BJ (cell line): ENCODE measurements at regions not wholly inside any gene's neighbourhood (a gene's known extent, or its start where the extent isn't known, plus 50 kb on each side); places are given as distances from the start of the nearest gene placed in this dataset.
"Not testable (repeated sequence)": the region's sequence is repeated elsewhere in the genome, so short reads cannot be mapped to it uniquely, and the experiment has no call there.

Source experiments
- CTCF ChIA-PET: fragments of 350-600 bp; formaldehyde crosslinking; extraction: SDS; loops from one replicate; lab custom pipeline; 2021; ENCODE audit warnings: antibody characterized with exemption, inconsistent platforms; lab: Yijun Ruan, JAX
- POLR2A ChIA-PET: fragments of 300-600 bp; sonication (Branson Sonifier 250); formaldehyde crosslinking; extraction: SDS; loops from one replicate; lab custom pipeline; 2021; ENCODE audit warnings: antibody characterized with exemption; lab: Charles Lee
- DNase-seq: peaks from one replicate; pipeline ENCODE4 v3.0.0-alpha.2; 2011; ENCODE audit warnings: low read depth
- H3K27me3 ChIP-seq: 2 replicates; pipeline ENCODE4 v1.6.0; 2011; ENCODE audit warnings: low read length; ENCODE audit not compliant: control insufficient read depth, insufficient read depth
- H3K36me3 ChIP-seq: 2 replicates; pipeline ENCODE4 v1.5.1; 2011; ENCODE audit warnings: low read length; ENCODE audit not compliant: control insufficient read depth, insufficient read depth
- H3K4me3 ChIP-seq: 2 replicates; pipeline ENCODE4 v1.5.1; 2011; ENCODE audit warnings: low read depth, mild to moderate bottlenecking, control low read depth, low read length
- TF ChIP-seq, protein P1 (sequence below): IDR thresholded peaks from 2 replicates; pipeline ENCODE4 v1.5.1; 2011; ENCODE audit warnings: low read depth, mild to moderate bottlenecking, control low read depth, inconsistent platforms, low read length, moderate library complexity; ENCODE audit not compliant: insufficient read depth

DNA sequence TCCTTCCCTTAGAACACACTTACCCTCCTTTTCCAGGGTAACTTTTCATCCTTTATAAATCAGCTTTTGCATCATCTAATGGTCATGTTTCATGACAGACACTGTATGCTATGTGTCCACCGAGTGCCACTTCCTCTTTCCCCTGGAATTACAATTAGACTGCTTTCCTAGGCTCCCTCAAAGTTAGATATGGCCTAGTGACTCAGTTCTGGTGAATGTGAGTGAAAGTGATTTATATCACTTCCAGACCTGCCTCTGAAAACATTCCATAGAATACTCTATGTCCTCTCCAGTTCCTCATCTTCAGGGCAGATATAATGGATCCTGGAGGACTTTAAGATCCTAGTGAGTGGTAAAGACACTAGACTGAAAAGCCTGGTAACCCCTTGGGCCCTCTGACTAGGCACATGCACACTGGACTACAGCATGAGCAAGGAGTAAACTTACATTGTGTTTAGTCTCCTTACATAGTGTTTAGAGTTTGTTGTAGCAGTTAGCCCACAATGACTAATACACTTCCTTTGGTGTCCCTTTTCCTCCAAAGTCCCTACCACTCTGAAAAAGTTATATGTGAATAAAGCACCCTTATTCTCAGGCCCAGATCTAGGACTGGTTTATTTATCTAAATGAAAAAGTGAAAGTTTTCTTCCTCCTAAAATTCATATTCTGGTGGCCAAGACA, 59.3 kb downstream of the GPR88 start:
- Histone ChIP-seq H3K36me3 (no peaks in the 10 kb centered on the region), H3K27me3 (no peaks in the 10 kb centered on the region), H3K4me3 (no peak overlapping the region)
- CTCF ChIA-PET = no interaction called here
- TF ChIP-seq, protein P1, sequence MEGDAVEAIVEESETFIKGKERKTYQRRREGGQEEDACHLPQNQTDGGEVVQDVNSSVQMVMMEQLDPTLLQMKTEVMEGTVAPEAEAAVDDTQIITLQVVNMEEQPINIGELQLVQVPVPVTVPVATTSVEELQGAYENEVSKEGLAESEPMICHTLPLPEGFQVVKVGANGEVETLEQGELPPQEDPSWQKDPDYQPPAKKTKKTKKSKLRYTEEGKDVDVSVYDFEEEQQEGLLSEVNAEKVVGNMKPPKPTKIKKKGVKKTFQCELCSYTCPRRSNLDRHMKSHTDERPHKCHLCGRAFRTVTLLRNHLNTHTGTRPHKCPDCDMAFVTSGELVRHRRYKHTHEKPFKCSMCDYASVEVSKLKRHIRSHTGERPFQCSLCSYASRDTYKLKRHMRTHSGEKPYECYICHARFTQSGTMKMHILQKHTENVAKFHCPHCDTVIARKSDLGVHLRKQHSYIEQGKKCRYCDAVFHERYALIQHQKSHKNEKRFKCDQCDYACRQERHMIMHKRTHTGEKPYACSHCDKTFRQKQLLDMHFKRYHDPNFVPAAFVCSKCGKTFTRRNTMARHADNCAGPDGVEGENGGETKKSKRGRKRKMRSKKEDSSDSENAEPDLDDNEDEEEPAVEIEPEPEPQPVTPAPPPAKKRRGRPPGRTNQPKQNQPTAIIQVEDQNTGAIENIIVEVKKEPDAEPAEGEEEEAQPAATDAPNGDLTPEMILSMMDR = no peak
- DNase-seq = peak; percentile 38
- POLR2A ChIA-PET = no interaction called here

DNA sequence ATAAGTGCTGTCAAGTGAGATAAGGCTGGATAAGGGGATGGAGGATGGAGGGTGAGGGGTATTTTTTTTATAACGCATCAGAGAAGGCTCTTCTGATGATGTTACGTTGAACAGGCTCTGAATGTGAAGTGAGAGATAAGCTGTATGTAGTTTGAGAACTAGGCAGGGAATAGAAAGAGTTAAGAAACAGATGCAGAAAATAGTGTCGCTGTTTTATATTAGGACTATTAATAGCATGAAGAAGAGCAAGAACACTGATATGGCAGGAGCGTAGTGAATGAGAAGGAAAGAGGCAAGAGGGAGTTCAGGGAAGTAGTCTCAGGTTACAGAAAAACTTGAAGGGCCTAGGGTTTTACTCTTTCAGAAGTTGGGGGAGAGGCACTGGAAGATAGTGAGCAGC, 59.8 kb downstream of the GPR88 start:
- DNase-seq = no peak
- TF ChIP-seq, protein P1 = no peak
- Histone ChIP-seq H3K4me3 (no peak overlapping the region), H3K27me3 (no peaks in the 10 kb centered on the region), H3K36me3 (no peaks in the 10 kb centered on the region)
- POLR2A ChIA-PET = no interaction called here
- CTCF ChIA-PET = no interaction called here

DNA sequence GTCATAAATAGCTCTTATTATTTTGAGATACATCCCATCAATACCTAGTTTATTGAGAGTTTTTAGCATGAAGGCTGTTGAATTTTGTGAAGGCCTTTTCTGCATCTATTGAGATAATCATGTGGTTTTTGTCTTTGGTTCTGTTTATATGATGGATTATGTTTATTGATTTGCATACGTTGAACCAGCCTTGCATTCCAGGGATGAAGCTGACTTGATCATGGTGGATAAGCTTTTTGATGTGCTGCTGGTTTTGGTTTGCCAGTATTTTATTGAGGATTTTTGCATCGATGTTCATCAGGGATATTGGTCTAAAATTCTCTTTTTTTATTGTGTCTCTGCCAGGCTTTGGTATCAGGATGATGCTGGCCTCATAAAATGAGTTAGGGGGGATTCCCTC, 62.4 kb downstream of the GPR88 start:
- DNase-seq, CTCF ChIA-PET, H3K27me3 ChIP-seq, H3K36me3 ChIP-seq, H3K4me3 ChIP-seq, POLR2A ChIA-PET: not testable (repeated sequence)

DNA sequence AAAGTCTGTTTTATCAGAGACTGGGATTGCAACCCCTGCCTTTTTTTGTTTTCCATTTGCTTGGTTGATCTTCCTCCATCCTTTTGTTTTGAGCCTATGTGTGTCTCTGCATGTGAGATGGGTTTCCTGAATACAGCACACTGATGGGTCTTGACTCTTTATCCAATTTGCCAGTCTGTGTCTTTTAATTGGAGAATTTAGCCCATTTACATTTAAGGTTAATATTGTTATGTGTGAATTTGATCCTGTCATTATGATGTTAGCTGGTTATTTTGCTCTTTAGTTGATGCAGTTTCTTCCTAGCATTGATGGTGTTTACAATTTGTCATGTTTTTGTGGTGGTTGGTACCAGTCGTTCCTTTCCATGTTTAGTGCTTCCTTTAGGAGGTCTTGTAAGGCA, 64.1 kb downstream of the GPR88 start:
- CTCF ChIA-PET, H3K27me3 ChIP-seq, H3K36me3 ChIP-seq, H3K4me3 ChIP-seq, DNase-seq, POLR2A ChIA-PET: not testable (repeated sequence)

DNA sequence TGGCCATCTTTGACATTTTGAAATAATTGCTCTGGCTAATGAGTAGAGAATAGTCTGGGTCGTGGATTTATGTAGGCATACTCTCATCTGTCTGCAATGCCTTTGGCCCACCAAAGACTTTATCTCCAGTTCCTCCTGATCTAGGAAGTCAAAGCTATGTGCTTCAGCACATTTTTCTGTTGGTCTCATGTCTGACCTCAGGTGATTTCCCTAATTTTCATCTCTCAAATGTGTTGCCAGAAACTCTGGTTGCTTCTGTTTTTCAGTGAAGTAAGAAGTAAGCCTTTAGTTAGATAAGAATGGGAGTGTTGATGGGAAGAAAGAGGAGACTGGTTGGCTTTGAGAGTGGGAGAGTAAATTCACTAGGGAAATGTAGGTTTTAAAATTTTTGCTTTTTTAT, 66.4 kb downstream of the GPR88 start:
- H3K36me3 ChIP-seq = no peaks in the 10 kb centered on the region
- POLR2A ChIA-PET = no interaction called here
- no peak for DNase-seq

DNA sequence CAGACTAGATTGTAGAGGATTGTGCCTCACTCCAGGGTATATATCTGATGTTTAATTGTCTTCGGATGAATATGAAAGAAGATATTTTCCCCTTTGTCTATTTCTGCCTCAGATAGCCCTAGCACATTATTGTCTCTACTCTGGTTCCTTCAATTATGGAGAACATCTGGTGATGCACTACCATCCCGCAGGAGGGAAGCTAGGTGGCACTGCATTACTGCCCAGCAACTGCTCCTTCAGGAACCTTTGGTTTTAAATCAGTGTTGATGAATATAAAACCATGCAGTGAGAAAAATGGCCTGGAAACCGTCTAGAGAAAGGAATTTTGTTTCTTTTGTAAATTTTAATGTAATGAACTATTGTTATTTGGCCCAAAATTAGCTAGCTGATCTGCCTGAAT, 68.5 kb downstream of the GPR88 start:
- POLR2A ChIA-PET = no interaction called here
- DNase-seq = no peak
- Histone ChIP-seq H3K4me3 (no peak overlapping the region), H3K27me3 (no peaks in the 10 kb centered on the region), H3K36me3 (no peaks in the 10 kb centered on the region)
- CTCF ChIA-PET = interaction anchor here (0.6 to 2.9 kb wide), 13 partner anchors 12 to 261 kb away, joined by 3 to 55 read pairs (median 3); no protein-coding TSS in a partner anchor
- TF ChIP-seq, protein P1 = peak; percentile 77

More for the DNA sequence above, 66.4 kb downstream of the GPR88 start:
- Histone ChIP-seq H3K4me3 (no peak overlapping the region), H3K27me3 (no peaks in the 10 kb centered on the region)
- CTCF ChIA-PET = interaction anchor here (1.2 to 2.1 kb wide), 4 partner anchors 18 to 264 kb away, joined by 3 to 6 read pairs (median 4); no protein-coding TSS in a partner anchor
- TF ChIP-seq, protein P1 = no peak
